PFSK-1 (cell line): ENCODE measurements at regions not wholly inside any gene's neighbourhood (a gene's known extent, or its start where the extent isn't known, plus 50 kb on each side); places are given as distances from the start of the nearest gene placed in this dataset.

Experiments
- FOXP2 ChIP-seq: optimal IDR thresholded peaks from 2 replicates; pipeline ENCODE3; 2011; ENCODE audit warnings: borderline replicate concordance, control low read depth, inconsistent platforms; ENCODE audit not compliant: insufficient read depth; ENCODE audit errors: extremely low read length, extremely low read depth
- POLR2AphosphoS5 ChIP-seq: IDR thresholded peaks from 2 replicates; pipeline ENCODE4 v1.6.1; 2012; ENCODE audit warnings: low read depth, mild to moderate bottlenecking, control low read depth, low read length, moderate library complexity
- SIN3A ChIP-seq: IDR thresholded peaks from 2 replicates; pipeline ENCODE4 v1.6.1; 2012; ENCODE audit warnings: mild to moderate bottlenecking, low read length, moderate library complexity, borderline replicate concordance; ENCODE audit not compliant: insufficient read depth
- TAF1 ChIP-seq: IDR thresholded peaks from 2 replicates; pipeline ENCODE4 v1.6.1; 2012; ENCODE audit warnings: low read length, control low read depth, borderline replicate concordance; ENCODE audit not compliant: insufficient read depth
- TF ChIP-seq, protein P1 (sequence below), 2 experiments: IDR thresholded peaks; 2 replicates each; pipeline versions ENCODE4 v1.6.1 to v1.8.0; 2011 to 2012; ENCODE audit warnings: low read depth in 2 of 2, low read length in 2 of 2, control low read depth in 1 of 2, inconsistent platforms in 1 of 2, mild to moderate bottlenecking in 1 of 2, moderate library complexity in 1 of 2; ENCODE audit not compliant: insufficient read depth in 1 of 2

DNA sequence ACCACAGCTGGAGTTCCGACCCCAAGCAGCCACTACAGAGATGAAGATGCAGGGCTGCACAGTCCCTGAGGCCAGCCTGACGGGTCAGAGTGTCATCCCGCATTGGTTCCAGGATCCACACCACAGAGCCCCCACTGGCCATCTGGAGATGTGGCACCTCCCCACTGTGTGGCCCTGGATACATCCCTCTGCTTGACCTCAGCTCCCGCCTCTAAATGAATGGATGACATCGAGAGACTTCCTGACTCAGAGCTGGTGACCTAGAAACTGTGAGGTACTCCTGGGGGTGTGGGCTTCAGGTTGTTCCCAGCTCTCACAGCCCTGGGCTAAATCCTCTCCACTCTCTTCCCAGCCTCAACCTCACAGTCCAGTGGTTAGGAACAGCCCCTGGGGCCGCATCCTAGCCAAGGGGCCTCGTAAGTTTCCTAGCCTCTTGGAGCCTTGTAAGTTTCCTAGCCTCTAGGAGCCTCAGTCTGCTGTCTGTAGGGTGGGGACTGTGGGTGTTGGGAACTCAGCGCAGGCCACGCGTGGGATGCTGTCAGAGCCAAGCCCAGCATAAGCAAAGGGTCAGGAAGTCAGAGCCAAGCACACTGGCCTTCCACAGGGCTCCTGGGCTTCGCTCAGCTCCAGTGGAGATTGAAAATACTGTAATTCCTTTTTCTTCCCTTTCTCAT lies 87.5 kb upstream of the RUNX3 start:
- TF ChIP-seq POLR2AphosphoS5 (no peak), TAF1 (no peak), FOXP2 (no peak), SIN3A (no peak)
- TF ChIP-seq, protein P1, sequence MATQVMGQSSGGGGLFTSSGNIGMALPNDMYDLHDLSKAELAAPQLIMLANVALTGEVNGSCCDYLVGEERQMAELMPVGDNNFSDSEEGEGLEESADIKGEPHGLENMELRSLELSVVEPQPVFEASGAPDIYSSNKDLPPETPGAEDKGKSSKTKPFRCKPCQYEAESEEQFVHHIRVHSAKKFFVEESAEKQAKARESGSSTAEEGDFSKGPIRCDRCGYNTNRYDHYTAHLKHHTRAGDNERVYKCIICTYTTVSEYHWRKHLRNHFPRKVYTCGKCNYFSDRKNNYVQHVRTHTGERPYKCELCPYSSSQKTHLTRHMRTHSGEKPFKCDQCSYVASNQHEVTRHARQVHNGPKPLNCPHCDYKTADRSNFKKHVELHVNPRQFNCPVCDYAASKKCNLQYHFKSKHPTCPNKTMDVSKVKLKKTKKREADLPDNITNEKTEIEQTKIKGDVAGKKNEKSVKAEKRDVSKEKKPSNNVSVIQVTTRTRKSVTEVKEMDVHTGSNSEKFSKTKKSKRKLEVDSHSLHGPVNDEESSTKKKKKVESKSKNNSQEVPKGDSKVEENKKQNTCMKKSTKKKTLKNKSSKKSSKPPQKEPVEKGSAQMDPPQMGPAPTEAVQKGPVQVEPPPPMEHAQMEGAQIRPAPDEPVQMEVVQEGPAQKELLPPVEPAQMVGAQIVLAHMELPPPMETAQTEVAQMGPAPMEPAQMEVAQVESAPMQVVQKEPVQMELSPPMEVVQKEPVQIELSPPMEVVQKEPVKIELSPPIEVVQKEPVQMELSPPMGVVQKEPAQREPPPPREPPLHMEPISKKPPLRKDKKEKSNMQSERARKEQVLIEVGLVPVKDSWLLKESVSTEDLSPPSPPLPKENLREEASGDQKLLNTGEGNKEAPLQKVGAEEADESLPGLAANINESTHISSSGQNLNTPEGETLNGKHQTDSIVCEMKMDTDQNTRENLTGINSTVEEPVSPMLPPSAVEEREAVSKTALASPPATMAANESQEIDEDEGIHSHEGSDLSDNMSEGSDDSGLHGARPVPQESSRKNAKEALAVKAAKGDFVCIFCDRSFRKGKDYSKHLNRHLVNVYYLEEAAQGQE (IDR thresholded peaks at IDR 0.05; ENCODE audit: insufficient read depth in 1 of 2, low read depth in 2 of 2, low read length in 2 of 2), result no peak

DNA sequence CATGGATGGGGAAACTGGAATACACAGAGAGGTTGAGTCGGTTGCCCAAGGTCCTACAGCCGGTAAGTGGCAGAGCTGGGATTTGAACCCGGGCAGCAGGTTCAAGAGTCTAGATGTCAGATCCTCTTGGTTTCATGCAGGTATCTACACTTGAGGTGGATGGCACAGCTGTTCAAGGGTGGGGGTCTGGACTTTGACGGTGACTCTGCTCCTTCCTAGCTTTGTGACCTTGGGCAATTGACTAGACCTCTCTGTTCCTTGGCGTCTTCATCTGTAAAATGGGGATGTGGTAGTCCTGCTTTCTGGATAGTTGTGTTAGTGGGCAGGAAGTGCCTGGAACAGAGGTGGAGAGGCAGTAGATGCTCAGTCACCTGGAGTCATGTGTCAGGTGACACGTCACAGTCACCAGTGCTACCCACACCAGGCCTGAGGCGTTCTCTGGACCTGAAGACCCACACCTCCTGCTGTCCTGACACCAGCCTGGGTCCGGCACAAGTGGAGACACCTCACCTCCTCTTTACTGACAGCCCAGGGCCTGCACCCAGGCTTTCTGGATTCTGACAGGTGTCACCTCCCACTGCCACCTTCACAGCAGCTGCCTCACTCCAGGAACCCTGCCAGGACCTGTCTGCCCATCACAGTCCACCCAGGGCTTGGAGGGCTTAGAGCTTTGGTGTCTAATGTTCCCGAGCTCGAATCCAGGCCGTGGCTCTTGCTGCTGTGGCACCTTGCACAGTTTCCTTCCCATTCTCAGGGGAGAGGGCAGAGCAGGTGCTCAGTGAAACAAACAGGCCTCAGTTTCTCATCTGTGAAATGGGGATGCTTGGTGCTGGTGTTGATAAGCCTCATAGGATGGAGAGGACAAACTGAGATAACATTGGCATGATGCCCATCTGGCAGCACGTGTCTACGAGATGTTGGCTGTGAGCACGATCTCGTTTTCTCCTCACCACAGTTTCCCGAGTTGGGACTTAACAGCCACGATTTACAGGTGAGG lies 83.2 kb upstream of the RUNX3 start:
- TF ChIP-seq POLR2AphosphoS5 (no peak), TAF1 (no peak), SIN3A (no peak), FOXP2 (no peak)
- TF ChIP-seq, protein P1 (IDR thresholded peaks at IDR 0.05; ENCODE audit: insufficient read depth in 1 of 2, low read depth in 2 of 2, low read length in 2 of 2), result no peak

DNA sequence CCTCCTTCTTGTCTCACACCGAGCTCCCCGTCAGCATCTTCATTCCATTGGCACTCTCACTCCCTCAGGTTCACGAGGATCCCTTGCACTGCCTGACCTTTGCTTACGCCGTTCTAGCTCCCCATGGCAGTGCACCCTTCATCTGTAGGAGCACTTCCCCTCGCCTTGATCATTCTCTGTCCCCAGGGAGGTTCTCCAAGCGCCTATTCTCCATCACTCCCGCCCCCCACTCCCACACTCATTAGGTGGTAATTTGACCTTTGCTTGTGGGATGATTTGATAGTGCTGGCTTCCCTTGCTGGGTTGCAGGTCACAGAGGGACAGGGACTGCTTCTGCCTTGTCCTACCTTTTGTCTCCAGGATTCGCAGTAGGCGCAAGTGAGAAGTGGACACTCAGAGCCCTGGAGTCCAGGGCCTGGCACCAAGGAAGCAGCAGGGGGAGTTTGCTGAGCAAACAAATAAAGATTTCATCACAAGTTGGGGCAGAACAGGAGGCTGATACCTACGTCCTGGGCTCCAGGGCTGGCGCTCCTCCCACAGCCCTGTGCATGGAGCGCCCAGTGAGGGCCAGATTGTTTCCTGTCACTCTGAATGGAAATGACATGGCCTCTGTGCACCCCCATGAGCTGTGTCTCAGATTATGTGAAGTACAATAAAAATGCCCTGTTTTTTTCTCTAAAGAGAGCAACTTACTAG lies 82.0 kb upstream of the RUNX3 start:
- TF ChIP-seq SIN3A (no peak), TAF1 (no peak), FOXP2 (no peak), POLR2AphosphoS5 (no peak)
- TF ChIP-seq, protein P1 (IDR thresholded peaks at IDR 0.05; ENCODE audit: insufficient read depth in 1 of 2, low read depth in 2 of 2, low read length in 2 of 2), result no peak

DNA sequence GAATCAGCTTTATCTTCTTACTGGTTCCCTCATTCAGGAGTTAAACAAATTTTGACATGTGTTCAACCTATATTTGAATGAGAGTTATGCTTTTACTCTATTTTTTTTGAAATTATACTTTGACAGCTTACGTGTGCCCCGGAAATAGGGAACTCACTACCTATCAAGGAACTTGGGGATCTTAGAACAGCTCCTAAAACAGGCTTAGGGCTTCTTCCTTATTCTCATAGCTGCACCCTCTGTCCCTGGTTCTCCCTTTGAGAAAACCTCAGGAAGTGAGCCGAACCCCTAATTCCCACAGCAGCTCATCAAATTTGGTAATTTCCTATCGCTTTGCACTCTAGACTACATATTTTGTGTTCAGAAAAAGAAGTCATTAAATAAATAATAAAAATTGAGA lies 81.2 kb upstream of the RUNX3 start:
- no peak for TF ChIP-seq FOXP2
- TF ChIP-seq SIN3A, result no peak
- TF ChIP-seq POLR2AphosphoS5, result no peak
- TF ChIP-seq TAF1, result no peak
- TF ChIP-seq, protein P1 (IDR thresholded peaks at IDR 0.05; ENCODE audit: insufficient read depth in 1 of 2, low read depth in 2 of 2, low read length in 2 of 2), result no peak
